H9 (cell line): ENCODE measurements at regions not wholly inside any gene's neighbourhood (a gene's known extent, or its start where the extent isn't known, plus 50 kb on each side); places are given as distances from the start of the nearest gene placed in this dataset.

Source experiments
- DNase-seq: peaks from one replicate; pipeline ENCODE4 v3.0.0-alpha.2; 2017
- H2AFZ ChIP-seq: one replicate; pipeline ENCODE4 v1.6.1; 2013; ENCODE audit warnings: mild to moderate bottlenecking, low read length, control low read depth, moderate library complexity
- H2AK5ac ChIP-seq: 2 replicates; pipeline ENCODE4 v1.6.1; 2013; ENCODE audit warnings: low read length, control low read depth, mixed read lengths; ENCODE audit not compliant: insufficient read length
- H2BK120ac ChIP-seq: one replicate; pipeline ENCODE4 v1.6.1; 2013; ENCODE audit warnings: low read depth, mild to moderate bottlenecking, low read length, control low read depth, inconsistent platforms; ENCODE audit not compliant: poor library complexity, severe bottlenecking
- H2BK12ac ChIP-seq: 2 replicates; pipeline ENCODE4 v1.6.1; 2013; ENCODE audit warnings: low read length, control low read depth, mixed read lengths, low read depth; ENCODE audit not compliant: insufficient read length
- H2BK15ac ChIP-seq: 2 replicates; pipeline ENCODE4 v1.6.1; 2013; ENCODE audit warnings: low read depth, low read length, control low read depth
- H2BK20ac ChIP-seq: one replicate; pipeline ENCODE4 v1.6.1; 2013; ENCODE audit warnings: low read depth, mild to moderate bottlenecking, low read length, control low read depth, inconsistent platforms; ENCODE audit not compliant: poor library complexity, severe bottlenecking
- H2BK5ac ChIP-seq: 2 replicates; pipeline ENCODE4 v1.6.1; 2013; ENCODE audit warnings: low read length, control low read depth, mixed read lengths; ENCODE audit not compliant: insufficient read length
- H3K14ac ChIP-seq: 2 replicates; pipeline ENCODE4 v1.6.1; 2013; ENCODE audit warnings: low read length, control low read depth; ENCODE audit not compliant: insufficient read depth
- H3K18ac ChIP-seq: 2 replicates; pipeline ENCODE4 v1.6.1; 2013; ENCODE audit warnings: low read depth, mild to moderate bottlenecking, mixed read lengths, low read length, control low read depth; ENCODE audit not compliant: insufficient read length
- H3K23ac ChIP-seq: 2 replicates; pipeline ENCODE4 v1.6.1; 2013; ENCODE audit warnings: low read length, control low read depth, mixed read lengths, low read depth; ENCODE audit not compliant: insufficient read length
- H3K23me2 ChIP-seq: 2 replicates; pipeline ENCODE4 v1.6.1; 2013; ENCODE audit warnings: low read depth, mild to moderate bottlenecking, mixed read lengths, low read length, control low read depth; ENCODE audit not compliant: insufficient read length, poor library complexity, severe bottlenecking
- H3K27ac ChIP-seq: 2 replicates; pipeline ENCODE4 v1.5.1; 2013; ENCODE audit warnings: low read length, control low read depth, mixed read lengths, low read depth; ENCODE audit not compliant: insufficient read length
- H3K27me3 ChIP-seq: 2 replicates; pipeline ENCODE4 v1.6.1; 2013; ENCODE audit warnings: low read length, control low read depth, inconsistent platforms; ENCODE audit not compliant: insufficient read depth
- H3K4ac ChIP-seq: 2 replicates; pipeline ENCODE4 v1.6.1; 2013; ENCODE audit warnings: low read depth, mild to moderate bottlenecking, control low read depth, inconsistent platforms, low read length, moderate library complexity
- H3K4me1 ChIP-seq: 2 replicates; pipeline ENCODE4 v1.6.1; 2013; ENCODE audit warnings: low read length, control low read depth, inconsistent platforms; ENCODE audit not compliant: insufficient read depth
- H3K4me2 ChIP-seq: 2 replicates; pipeline ENCODE4 v1.6.1; 2013; ENCODE audit warnings: low read length, control low read depth, mixed read lengths; ENCODE audit not compliant: insufficient read length, insufficient read depth
- H3K56ac ChIP-seq: 2 replicates; pipeline ENCODE4 v1.6.1; 2013; ENCODE audit warnings: low read depth, mild to moderate bottlenecking, mixed read lengths, low read length, control low read depth; ENCODE audit not compliant: insufficient read length
- H3K79me1 ChIP-seq: 2 replicates; pipeline ENCODE4 v1.6.1; 2013; ENCODE audit warnings: low read depth, mild to moderate bottlenecking, moderate library complexity, low read length, control low read depth, inconsistent platforms; ENCODE audit not compliant: insufficient read depth, poor library complexity, severe bottlenecking
- H3K79me2 ChIP-seq: 2 replicates; pipeline ENCODE4 v1.6.1; 2013; ENCODE audit warnings: low read length, control low read depth, inconsistent platforms; ENCODE audit not compliant: insufficient read depth
- H3K9ac ChIP-seq: 2 replicates; pipeline ENCODE4 v1.6.1; 2013; ENCODE audit warnings: low read length, control low read depth, mixed read lengths; ENCODE audit not compliant: insufficient read length; ENCODE audit errors: extremely low read depth
- H3K9me3 ChIP-seq: one replicate; pipeline ENCODE4 v1.6.1; 2013; ENCODE audit warnings: low read depth, low read length, inconsistent platforms; ENCODE audit not compliant: control insufficient read depth
- H3T11ph ChIP-seq: one replicate; pipeline ENCODE4 v1.6.1; 2013; ENCODE audit warnings: mild to moderate bottlenecking, low read length, control low read depth, inconsistent platforms
- H4K20me1 ChIP-seq: one replicate; pipeline ENCODE4 v1.6.1; 2013; ENCODE audit not compliant: control insufficient read depth, insufficient read length, insufficient read depth
- H4K5ac ChIP-seq: 2 replicates; pipeline ENCODE4 v1.6.1; 2013; ENCODE audit warnings: low read depth, mild to moderate bottlenecking, mixed read lengths, low read length, control low read depth; ENCODE audit not compliant: insufficient read length
- H4K8ac ChIP-seq: replicated peaks from 2 replicates; pipeline ENCODE4 v1.6.1; 2013; ENCODE audit warnings: low read length, control low read depth, mixed read lengths, low read depth; ENCODE audit not compliant: insufficient read length
- H4K91ac ChIP-seq: 2 replicates; pipeline ENCODE4 v1.6.1; 2013; ENCODE audit warnings: low read depth, mild to moderate bottlenecking, moderate library complexity, mixed read lengths, low read length, control low read depth; ENCODE audit not compliant: insufficient read length
- H3K27ac Mint-ChIP-seq, 3 experiments: 2 replicates in 2 of 3; 3 replicates in 1 of 3; pipeline ENCODE4 v1.8.0; 2020 to 2021; ENCODE audit warnings: mixed read lengths in 3 of 3, mild to moderate bottlenecking in 1 of 3, moderate library complexity in 1 of 3
- H3K27me3 Mint-ChIP-seq: 2 replicates; pipeline ENCODE4 v1.8.0; 2021; ENCODE audit warnings: low read depth, mild to moderate bottlenecking, moderate library complexity, mixed read lengths
- H3K36me3 Mint-ChIP-seq, 3 experiments: 2 replicates in 2 of 3; 3 replicates in 1 of 3; pipeline ENCODE4 v1.8.0; 2020 to 2021; ENCODE audit warnings: low read depth in 3 of 3, mixed read lengths in 3 of 3; ENCODE audit not compliant: insufficient read depth in 1 of 3
- H3K4me1 Mint-ChIP-seq, 2 experiments: 2 replicates each; pipeline ENCODE4 v1.8.0; 2020; ENCODE audit warnings: mixed read lengths in 2 of 2
- H3K4me3 Mint-ChIP-seq, 2 experiments: 2 replicates in 1 of 2; 3 replicates in 1 of 2; pipeline ENCODE4 v1.8.0; 2020 to 2021; ENCODE audit warnings: mild to moderate bottlenecking in 2 of 2, mixed read lengths in 2 of 2, moderate library complexity in 1 of 2
- H3K9me3 Mint-ChIP-seq, 2 experiments: 2 replicates in 1 of 2; 3 replicates in 1 of 2; pipeline ENCODE4 v1.8.0; 2020; ENCODE audit warnings: mild to moderate bottlenecking in 2 of 2, mixed read lengths in 2 of 2, moderate library complexity in 1 of 2
- WGBS: extraction: QIAGEN DNeasy Blood & Tissue Kit; methylation state at CpG from one replicate; pipeline ENCODE4 v1.1.7; 2013; ENCODE audit warnings: missing lambda C conversion rate, low lambda C conversion rate, mixed read lengths; ENCODE audit not compliant: insufficient read length; ENCODE audit errors: extremely low coverage; 5-methylcytosine and 5-hydroxymethylcytosine counted together
- TF ChIP-seq, protein P1 (sequence below): fragments of 200-600 bp; sonication (generic); conservative IDR thresholded peaks from 3 replicates; pipeline ENCODE4 v1.8.0; 2021; ENCODE audit warnings: antibody characterized with exemption, mild to moderate bottlenecking

DNA sequence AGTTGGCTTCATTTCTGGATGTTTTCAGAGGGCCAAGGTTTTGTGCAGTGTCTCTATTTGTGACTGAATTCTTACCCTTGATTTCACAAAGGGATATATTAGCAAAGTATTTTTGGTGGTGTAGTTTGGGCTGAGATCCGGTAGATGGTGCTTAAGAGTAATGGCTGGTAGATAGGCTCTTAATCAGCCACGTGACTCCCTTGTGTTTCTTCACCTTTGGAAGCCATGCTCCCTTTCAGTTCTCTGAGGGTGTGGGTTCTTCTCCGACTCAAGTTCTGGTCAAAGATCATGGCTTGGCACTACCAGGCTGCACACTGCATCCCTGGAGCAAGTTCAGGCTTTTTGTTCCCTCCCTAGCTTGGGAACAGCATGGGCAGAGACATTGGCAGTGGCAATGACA lies 887.3 kb downstream of the CDH8 start:
- H3K9me3 Mint-ChIP-seq, result peaks cover 0 to 3% of the 10 kb centered on the region in 2 experiments; a peak in 2 of 5 replicates
- H2BK120ac ChIP-seq, result no peak overlapping the region
- no CpG with 5 or more reads among the region's 3 CpGs for WGBS
- no peak overlapping the region for H3T11ph ChIP-seq
- H2AK5ac ChIP-seq, result no peak overlapping the region
- no peak overlapping the region for H3K23ac ChIP-seq
- H3K4me3 Mint-ChIP-seq, result no peak overlapping the region
- no peaks in the 10 kb centered on the region for H3K36me3 Mint-ChIP-seq
- H3K4ac ChIP-seq, result no peak overlapping the region
- no peak overlapping the region for H3K27ac ChIP-seq
- TF ChIP-seq, protein P1, sequence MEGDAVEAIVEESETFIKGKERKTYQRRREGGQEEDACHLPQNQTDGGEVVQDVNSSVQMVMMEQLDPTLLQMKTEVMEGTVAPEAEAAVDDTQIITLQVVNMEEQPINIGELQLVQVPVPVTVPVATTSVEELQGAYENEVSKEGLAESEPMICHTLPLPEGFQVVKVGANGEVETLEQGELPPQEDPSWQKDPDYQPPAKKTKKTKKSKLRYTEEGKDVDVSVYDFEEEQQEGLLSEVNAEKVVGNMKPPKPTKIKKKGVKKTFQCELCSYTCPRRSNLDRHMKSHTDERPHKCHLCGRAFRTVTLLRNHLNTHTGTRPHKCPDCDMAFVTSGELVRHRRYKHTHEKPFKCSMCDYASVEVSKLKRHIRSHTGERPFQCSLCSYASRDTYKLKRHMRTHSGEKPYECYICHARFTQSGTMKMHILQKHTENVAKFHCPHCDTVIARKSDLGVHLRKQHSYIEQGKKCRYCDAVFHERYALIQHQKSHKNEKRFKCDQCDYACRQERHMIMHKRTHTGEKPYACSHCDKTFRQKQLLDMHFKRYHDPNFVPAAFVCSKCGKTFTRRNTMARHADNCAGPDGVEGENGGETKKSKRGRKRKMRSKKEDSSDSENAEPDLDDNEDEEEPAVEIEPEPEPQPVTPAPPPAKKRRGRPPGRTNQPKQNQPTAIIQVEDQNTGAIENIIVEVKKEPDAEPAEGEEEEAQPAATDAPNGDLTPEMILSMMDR, result peak; percentile 58
- no peak overlapping the region for H2BK5ac ChIP-seq
- H3K27me3 ChIP-seq, result no peaks in the 10 kb centered on the region
- no peaks in the 10 kb centered on the region for H3K23me2 ChIP-seq
- no peak overlapping the region for H4K91ac ChIP-seq
- H3K4me2 ChIP-seq, result no peak overlapping the region
- no peak overlapping the region for H4K8ac ChIP-seq
- H2BK15ac ChIP-seq, result no peak overlapping the region
- no peak overlapping the region for H3K18ac ChIP-seq
- H2BK12ac ChIP-seq, result no peak overlapping the region
- H4K5ac ChIP-seq, result no peak overlapping the region
- no peak overlapping the region for H3K27ac Mint-ChIP-seq
- H3K79me1 ChIP-seq, result no peaks in the 10 kb centered on the region
- H3K4me1 Mint-ChIP-seq, result 0 out of 4 replicates have a peak, but pooled peaks cover 0 to 2% of the 10 kb centered on the region in 2 experiments
- H3K79me2 ChIP-seq, result no peaks in the 10 kb centered on the region
- H2AFZ ChIP-seq, result no peak overlapping the region
- H3K14ac ChIP-seq, result no peak overlapping the region
- no peaks in the 10 kb centered on the region for H4K20me1 ChIP-seq
- no peak overlapping the region for H2BK20ac ChIP-seq
- no peak overlapping the region for H3K56ac ChIP-seq
- DNase-seq, result no peak
- no peak overlapping the region for H3K9ac ChIP-seq
- H3K9me3 ChIP-seq, result no peaks in the 10 kb centered on the region
- H3K4me1 ChIP-seq, result no peaks in the 10 kb centered on the region
- H3K27me3 Mint-ChIP-seq, result no peaks in the 10 kb centered on the region; the same call in 1 of the 2 replicates
